ENCODE measurements at regions not wholly inside any gene's neighbourhood (a gene's known extent, or its start where the extent isn't known, plus 50 kb on each side); places are given as distances from the start of the nearest gene placed in this dataset.

GRCh38 chr10:2494399-2494798 lies 572.9 kb upstream of the PFKP start:
- DNase-seq: no peak

DNA sequence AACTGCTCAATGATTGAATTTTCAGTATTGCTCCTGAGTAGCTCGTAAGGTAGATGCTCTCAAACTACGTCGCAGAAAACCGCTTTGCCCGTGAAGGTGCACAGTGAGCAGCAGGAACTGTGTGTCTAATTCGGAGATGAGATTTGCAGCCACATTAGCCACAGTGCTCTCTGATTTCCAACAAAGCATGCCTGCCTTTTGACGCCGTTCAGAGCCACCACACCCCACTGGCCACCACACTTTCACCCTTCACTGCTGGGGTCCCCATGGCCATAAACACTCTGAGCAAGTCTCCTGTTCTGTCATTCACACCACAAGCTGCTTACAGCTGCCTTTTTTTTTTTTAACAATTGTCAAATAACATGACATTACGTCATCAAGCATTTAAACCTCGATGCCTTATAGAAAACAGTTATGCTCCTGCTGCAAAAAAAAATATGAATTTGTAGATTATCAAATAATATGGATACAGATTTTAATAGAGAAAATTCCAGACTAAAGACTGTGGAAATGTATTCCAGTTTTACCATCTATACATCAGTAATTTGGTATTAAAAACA lies 578.8 kb upstream of the PFKP start:
- no peak for DNase-seq

DNA sequence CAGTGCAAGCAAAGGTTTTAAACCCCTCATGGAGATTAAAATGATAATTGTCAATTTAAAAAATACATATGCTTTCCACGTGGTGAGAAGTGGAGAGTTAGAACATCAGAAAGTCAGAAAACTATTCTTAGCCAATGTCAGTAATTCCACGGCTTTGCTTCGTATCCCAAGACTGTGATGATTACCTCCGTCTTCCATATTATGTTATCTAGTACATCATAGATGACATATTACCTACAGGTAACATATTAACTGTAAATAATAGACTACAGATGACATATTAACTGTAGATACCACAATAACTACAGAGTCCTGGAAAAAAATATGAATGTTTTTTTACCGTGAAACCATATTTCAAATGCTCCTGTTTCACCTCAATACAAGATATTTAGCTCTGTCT lies 579.4 kb upstream of the PFKP start:
- no peak for DNase-seq

- DNase-seq: no peak
Measured at GRCh38 chr10:2478656-2479055, 588.7 kb upstream of the PFKP start.

- peak; percentile 60 for DNase-seq
Measured at GRCh38 chr10:2476812-2477553, 590.4 kb upstream of the PFKP start.

DNA sequence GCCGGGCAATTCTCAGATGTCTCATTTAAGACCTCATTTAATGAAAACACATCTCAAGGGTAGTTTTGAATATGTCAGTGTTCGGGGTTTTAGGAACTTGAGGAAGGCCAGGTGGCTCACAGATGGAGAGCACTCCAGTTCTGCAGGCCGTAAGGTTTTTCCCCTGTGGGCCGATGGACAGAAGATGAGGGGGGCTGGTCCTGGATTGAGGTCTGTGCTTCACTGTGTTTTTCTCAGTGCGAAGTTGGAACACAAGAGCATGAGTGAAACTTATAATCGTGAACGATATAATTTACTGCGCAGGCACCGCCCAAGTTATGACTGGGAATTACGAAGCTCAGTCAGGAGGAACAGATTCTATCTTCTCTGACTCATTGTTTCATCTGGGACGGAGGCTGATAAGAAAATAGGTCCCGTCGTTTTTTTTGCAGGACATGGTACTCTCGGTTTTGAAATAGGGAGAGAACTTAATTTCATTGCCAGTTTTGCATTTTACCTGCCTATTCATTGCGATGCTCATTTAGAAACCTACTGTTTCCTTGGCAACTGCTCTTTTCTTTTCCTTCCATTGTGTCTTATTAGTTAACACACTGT lies 591.0 kb upstream of the PFKP start:
- DNase-seq: no peak

- DNase-seq: no peak
Measured at GRCh38 chr10:2475711-2476217, 591.6 kb upstream of the PFKP start.

DNA sequence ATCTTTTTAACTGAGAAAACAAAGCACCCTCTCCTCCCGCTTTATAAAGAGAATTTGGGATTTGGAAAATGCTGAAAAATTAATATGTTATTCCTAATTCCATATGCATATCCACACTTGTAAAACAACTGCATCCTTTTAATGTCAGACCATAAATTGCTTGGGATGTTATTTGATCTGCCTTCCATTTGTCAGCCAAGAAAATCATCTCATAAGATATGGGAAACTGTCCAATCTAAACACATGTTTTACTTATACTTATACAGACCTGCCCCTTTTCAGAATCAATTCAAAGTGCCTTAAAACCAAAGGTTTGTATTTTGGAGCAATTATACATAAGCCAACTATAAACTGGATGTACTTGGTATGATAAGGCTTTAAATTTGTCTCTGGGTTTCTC lies 595.5 kb upstream of the PFKP start:
- no peak for DNase-seq

DNA sequence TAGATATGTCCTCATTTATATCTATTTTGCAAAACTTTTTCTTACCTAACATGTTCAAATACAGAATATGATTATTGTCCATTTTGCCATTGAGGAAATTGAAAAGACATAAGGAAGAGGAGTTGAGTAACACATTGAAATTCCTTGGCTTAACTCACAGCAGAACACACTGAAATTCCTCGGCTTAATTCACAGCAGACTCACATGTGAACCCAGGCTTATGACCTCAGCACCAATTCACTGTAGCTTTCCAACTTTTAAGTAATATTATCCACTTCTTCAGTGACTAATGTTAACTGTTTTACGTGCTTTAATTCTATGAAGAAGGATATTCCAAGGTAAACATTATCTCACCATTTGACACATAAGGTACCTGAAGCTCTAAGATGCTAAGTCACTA lies 597.5 kb upstream of the PFKP start:
- DNase-seq: no peak

GRCh38 chr10:2464483-2464882 lies 602.9 kb upstream of the PFKP start:
- no peak for DNase-seq

- DNase-seq: no peak
Measured at GRCh38 chr10:2463316-2463715, 604.0 kb upstream of the PFKP start.

DNA sequence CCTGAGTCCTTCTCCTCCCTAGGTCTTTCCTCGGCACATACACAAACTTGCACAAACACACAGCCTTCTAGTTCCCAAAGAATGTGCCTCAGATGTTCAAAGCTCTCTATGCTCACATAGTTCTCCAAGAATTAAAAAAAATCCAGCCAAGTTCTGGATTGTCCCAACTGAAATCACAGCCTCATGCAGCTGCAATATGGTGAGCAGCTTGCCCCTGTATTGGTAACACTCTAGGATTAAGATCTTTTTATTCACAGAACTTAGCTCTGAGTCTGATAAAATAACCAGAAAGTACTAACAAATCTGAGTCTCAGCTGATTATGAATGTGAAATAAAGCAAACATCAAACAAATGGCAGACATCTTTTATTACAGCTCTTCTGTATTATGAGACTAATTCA lies 604.8 kb upstream of the PFKP start:
- DNase-seq: no peak

DNA sequence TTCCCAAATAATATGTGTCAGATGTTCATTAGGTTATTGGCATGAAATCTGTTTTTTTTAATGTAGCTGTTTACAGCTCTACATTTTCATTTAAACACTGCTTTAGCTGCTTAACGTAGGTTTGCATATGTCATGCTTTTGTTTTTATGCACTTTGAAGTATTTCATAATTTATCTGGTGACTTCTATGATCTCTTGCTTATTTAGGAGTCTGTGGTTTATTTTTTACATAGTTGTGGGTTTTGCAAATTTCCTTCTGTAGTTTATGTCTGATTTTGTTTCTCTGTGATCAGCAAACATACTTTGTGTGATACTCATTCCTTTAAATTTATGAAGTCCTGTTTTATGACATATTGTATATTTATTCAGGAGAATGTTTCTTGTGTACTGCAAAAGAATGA lies 606.5 kb upstream of the PFKP start:
- no peak for DNase-seq

GRCh38 chr10:2459713-2460112 lies 607.6 kb upstream of the PFKP start:
- DNase-seq: no peak

DNA sequence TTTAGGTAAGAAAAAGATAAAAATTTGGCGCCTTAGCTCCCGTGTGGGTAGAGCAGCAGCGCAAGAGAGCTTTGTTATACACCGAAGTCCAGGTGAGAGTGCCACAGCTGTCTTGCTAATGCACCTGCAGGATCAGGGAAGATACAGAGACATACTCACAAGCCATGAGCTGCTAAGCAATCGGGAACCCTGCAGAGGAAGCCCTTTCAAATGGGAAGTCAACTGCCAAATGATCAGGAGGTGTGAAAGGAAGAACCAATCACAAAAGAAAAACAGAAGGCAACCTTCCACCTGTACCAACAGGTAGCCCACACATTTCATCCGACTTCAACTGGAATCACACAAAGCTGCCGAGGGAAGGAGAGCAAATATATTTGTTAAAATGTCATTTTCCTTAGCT lies 610.5 kb upstream of the PFKP start:
- DNase-seq: no peak

- no peak for DNase-seq
Measured at GRCh38 chr10:2445370-2445769, 622.0 kb upstream of the PFKP start.

- DNase-seq: no peak
Measured at GRCh38 chr10:2439983-2440382, 627.4 kb upstream of the PFKP start.

DNA sequence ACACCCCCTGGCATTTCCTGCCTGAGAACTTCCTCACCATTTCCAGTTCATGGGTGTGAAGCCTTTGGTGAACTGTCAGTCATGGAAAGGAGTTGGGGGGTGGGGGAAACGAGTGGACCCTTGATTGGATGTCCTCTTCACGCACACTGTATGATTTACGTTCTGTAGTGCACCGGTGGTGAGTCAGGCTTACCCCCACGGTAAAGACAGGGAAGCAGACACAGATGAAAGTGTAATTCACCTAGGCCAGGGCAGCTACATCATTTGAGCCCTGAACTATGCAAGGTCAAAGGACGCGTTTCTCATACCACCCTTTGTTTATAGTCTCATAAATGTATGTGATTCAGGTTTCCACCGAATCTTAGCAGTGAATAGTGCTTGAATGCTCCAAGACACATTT lies 628.3 kb upstream of the PFKP start:
- DNase-seq: no peak

- DNase-seq: no peak
Measured at GRCh38 chr10:2438248-2438939, 629.0 kb upstream of the PFKP start.

- DNase-seq: no peak
Measured at GRCh38 chr10:2436933-2437332, 630.4 kb upstream of the PFKP start.

DNA sequence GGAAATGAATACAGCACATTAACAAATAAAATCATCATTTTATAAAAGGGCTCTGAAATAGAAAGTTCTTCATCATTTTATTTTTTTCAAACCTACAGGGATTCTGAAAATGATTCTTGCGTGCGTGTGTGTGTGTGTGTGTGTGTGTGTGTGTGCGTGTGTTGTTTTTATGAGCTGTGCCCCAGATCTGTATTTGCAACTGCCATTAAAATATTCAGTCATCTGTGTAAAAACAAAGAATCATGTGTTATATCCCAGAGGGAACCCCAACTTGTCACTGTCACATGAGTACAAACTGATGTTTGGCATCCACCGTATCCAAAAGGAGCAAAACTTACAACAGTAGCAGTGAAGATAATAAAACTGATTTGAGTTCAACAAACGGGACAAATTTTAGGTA lies 635.4 kb upstream of the PFKP start:
- no peak for DNase-seq

DNA sequence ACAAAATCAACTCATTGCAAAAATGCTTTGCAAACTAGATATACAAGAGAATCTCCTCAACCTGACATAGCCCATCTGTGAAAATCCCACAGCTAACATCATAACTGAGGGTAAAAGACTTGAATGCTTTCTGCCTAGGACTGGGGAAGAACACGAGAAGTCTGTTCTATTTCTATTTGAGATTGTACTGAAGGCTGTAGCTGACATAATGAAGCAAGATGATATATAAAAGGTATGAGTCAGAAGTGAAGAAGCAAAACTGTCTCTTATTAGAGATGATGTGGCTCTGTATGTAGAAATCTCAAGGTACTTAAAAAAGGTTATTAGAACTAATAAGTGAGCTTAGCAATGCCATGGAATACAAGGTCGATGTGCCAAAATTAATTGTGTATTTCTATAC lies 639.9 kb upstream of the PFKP start:
- DNase-seq: no peak

DNA sequence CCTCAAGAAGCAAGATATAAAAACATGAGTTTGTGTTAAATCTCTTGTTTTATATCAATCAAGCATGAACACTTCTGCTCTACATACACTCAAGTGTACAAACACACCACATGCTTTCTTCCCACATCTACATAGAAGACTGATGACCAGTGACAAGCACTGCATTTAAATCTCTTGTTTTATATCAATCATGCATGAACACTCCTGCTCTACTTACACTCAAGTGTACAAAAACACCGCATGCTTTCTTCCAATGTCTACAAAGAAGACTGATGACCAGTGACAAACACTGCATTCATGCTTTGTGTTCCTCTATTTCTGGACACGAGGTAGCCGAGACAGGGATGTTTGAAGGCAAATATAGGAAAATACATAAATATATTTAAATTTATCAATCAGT lies 642.0 kb upstream of the PFKP start:
- DNase-seq: no peak

GRCh38 chr10:2414562-2414961 lies 652.8 kb upstream of the PFKP start:
- no peak for DNase-seq

Data from islet precursor cell (in vitro differentiated cells).